Endometrium (tissue), 2 donors: ENCODE measurements at regions not wholly inside any gene's neighbourhood (a gene's known extent, or its start where the extent isn't known, plus 50 kb on each side); places are given as distances from the start of the nearest gene placed in this dataset.
"Not testable (repeated sequence)": the region's sequence is repeated elsewhere in the genome, so short reads cannot be mapped to it uniquely, and the experiment has no call there.

Source experiments
- FAIRE-seq: peaks from 2 replicates; lab custom pipeline; 2012; peaks lifted over from hg19 to GRCh38; lab: Jason Lieb, UNC
- donor health status: control.
- donor health status: control.

DNA sequence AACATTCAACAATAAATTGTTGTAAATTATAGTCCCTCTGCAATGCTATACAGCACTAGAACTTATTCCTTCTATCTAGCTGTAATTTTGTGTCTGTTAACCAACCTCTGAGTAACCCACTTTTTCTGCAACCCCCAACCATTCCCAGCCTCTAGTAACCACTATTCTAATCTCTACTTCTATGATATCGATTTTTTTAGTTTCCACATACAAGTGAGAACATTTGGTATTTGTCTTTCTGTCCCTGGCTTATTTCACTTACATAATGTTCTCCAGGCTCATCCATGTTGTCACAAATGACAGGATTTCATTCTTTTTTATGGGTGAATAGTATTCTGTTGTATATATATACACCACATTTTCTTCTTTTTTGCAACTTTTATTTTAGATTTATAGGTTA lies 147.6 kb downstream of the MAIP1 start:
- no peak for FAIRE-seq

DNA sequence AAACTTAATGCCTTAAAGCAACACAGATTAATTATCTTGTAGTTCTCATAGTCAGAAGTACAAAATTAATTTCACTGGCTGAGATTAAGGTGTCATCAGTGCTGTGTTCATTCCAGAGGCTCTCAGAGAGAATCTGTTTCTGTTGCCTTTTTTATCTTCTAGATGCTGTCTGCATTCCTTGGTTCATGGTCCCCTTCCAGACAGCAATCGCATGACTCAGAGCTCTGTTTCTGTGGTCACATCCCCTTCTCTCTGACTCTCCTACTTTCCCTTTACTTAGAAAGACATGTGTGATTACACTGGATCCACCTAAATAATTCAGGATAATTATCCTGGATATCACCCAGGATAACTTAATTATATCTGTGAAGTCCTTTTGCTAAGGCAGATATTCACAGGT lies 148.6 kb downstream of the MAIP1 start:
- FAIRE-seq = no peak

DNA sequence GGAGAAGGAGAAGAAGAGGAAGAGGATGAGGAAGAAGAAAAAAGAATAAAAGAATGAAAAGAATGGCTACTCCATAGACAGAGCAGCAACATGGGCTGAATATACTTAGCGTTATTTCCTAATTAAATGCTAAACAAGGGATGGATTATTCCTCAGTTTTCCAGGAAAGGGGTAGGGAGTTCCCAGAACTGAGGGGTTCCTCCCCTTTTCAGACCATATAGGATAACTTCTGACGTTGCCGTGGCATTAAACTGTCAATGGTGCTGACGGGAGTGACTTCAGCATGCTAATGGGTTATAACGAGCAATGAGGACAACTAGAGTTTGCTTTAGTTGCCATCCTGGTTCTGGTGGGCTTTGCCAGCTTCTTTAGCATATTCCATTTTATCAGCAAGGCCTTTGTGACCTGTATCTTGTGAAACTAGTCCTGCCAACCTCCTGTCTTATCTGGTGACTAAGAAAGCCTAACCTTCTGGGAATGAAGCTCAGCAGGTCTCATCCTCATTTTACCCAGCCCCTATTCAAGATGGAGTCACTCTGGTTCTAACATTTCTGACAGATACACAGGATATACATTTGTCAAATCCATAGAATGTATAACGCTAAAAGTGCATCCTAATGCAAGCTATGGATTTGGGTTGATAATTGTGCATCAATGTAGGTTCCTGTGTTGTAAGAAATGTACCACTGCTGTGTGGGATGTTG lies 152.3 kb downstream of the MAIP1 start:
- no peak for FAIRE-seq

DNA sequence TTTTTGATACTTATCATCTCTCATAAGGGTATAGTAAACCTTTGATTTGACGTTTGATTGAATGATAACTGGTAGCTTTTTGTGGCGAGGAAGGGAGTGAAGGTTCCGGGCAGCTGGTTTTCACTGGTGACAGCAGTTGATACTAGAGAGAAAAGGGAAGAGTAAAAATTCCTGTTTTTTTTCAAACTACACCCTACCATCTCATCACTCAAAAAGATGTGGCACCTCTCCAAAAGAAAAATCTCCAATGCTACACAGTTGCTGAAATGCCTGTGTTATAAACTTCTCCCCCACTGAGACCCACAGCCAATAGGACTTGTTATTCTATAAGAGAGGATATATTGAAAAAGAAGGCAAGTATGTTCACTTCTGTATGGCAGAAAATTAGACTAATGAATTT lies 154.0 kb downstream of the MAIP1 start:
- FAIRE-seq = no peak

DNA sequence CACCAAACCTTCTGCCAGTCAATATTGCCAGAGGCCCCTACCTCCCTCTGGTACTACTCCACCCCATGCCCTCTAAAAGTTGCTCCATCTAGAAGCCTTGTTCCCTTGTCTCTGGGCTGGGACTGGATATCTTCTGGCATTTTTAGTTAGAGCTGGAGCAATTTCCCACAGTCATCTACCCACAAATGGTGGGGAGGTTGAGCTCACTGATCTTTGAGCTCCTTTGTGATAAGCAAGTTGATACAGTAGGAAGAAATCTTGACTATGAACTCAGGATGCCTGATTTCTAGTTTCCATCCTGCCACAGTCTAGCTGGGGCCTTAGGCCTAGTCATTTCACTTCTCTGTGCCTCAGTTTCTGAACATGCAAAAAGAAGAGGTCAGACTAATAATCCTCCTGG lies 155.0 kb downstream of the MAIP1 start:
- no peak for FAIRE-seq

DNA sequence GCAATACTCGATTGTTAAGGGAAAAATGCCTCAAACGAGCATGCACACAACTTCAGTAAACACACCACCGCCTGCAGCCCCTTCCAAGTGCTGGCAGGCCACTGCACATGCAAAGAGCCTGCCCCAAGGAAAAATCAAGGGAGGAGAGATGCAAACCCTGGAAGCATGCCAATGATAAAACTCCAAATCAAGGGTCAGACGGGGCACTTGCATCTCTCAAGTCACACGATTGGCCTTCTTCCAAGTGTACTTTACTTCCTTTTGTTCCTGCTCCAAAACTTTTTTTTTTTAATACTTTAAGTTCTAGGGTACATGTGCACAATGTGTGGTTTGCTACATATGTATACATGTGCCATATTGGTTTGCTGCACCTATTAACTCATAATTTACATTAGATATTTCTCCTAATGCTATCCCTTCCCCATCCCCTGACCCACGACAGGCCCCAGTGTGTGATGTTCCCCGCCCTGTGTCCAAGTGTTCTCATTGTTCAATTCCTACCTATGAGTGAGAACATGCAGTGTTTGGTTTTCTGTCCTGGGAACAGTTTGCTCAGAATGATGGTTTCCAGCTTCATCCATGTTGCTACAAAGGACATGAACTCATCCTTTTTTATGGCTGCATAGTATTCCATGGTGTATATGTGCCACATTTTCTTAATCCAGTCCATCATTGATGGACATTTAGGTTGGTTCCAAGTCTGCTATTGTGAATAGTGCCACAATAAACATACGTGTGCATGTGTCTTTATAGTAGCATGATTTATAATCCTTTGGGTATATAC lies 157.8 kb downstream of the MAIP1 start:
- not testable (repeated sequence) for FAIRE-seq

DNA sequence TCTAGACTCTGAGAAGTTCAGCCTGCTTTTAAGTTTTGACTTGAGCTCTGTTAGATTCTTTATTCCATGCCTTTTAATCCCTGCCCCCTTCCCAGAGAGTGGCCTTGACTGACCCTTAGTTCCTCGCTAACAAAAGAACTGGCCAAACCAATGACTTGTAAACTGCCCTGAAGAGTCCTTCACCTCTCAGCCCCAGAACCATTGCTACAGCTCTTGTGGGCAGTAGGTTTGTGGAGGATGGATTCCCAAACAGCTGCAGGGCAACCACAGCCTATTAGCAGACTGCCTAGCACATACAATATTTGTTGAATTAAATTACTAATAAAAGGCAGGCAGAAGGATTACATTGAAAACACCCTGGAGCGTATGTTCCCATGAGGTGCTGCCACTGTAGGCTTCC lies 163.9 kb downstream of the MAIP1 start:
- FAIRE-seq = no peak

DNA sequence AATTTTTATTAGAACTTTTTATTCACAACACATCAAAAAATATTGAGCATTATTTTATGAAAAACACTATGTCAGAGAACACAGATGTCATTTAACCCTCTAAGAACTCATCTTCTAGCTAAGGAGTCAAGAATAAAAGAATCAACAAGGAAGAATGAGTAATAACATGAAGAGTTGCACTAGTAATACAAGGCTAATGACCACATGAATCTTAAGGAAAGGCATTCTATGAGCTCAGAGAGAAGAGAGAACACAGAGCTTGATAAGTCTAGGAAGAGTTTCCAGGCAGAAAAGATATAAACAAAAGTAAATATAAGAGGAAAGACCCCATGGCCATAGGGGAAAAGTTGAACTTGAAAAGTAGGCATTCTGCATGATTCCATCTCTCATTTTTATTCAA lies 166.5 kb downstream of the MAIP1 start:
- no peak for FAIRE-seq

DNA sequence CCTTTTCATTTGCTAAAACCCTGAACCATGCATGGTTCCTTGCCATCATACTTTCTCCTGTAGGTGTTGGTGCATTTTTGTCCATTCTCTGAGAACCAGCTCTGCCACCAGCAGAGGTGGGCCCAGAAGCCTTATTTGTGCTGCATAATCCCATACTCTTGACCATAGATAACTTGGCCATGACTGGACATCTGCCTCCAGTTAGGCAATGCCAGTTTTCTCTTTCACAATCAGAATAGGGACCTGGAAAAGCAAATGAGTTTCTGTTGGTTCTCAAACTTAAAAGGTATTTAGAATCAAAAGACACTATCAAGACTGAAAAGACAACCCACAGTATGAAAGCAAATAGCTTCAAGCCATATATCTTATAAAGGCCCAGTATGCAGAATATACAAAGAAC lies 167.3 kb downstream of the MAIP1 start:
- no peak for FAIRE-seq

DNA sequence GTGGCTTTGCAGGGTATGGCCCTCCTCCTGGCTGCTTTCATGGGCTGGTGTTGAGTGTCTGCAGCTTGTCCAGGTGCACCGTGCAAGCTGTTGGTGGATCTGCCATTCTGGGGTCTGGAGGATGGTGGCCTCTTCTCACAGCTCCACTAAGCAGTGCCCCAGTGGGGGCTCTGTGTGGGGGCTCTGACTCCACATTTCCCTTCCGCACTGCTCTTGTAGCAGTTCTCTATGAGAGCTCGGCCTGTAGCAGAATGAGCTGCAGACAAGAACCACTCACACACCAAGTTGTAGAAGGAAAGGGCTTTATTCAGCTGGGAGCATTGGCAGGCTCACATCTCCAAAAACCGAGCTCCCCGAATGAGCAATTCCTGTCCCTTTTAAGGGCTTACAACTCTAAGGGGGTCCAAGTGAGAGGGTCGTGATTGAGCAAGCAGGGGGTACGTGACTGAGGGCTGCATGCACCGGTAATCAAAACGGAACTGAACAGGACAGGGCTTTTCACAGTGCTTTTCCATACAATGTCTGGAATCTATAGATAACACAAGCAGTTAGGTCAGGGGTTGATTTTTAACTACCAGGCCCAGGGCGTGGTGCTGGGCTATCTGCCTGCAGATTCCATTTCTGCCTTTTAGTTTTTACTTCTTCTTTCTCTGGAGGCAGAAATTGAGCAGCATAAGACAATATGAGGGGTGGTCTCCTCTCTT lies 169.4 kb downstream of the MAIP1 start:
- FAIRE-seq = not testable (repeated sequence)

DNA sequence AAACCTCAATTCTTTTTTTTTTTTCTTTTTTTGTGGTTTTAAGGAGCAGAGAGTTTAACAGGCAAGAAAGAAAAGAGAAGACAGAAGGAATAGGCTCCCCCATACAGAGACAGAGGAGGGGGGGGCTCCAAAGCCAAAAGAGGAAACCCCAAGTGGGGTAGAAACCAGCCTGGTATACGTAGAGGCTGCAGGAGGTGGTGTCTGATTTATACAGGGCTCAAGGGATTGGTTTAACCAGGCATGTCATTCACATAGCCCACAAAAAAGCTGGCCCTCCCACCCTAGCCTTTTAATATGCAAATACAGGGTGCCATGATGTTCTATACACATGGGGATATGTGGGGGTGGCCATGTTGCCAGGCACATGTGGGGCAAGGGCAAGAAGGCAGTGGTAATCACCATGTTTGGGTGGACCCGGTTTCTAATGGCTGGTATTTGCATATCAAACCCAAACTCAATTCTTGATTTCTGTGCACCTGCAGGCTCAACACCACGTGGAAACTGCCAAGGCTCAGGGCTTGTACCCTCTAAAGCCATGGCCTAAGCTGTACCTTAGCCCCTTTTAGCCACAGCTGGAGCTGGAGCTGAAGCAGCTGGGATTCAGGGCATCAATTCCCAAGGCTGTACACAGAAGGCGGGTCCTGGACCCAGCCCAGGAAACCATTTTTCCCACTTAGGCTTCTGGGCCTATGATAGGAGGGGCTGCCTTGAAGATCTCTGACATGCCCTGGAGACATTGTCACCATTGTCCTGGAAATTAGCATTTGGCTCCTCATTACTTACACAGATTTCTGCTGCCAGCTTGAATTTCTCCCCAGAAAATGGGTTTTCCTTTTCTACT lies 170.3 kb downstream of the MAIP1 start:
- no peak for FAIRE-seq

DNA sequence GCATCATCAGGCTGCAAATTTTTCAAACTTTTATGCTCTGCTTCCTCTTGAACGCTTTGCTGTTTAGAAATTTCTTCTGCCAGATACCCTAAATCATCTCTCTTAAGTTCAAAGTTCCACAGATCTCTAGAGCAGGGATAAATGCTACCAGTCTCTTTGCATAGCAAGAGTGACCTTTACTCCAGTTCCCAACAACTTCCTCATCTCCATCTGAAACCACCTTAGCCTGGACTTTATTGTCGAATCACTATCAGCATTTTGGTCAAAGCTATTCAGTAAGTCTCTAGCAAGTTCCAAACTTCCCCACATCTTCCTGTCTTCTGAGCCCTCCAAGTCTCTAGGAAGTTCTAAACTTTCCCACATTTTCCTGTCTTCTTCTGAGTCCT lies 170.9 kb downstream of the MAIP1 start:
- FAIRE-seq = not testable (repeated sequence)

DNA sequence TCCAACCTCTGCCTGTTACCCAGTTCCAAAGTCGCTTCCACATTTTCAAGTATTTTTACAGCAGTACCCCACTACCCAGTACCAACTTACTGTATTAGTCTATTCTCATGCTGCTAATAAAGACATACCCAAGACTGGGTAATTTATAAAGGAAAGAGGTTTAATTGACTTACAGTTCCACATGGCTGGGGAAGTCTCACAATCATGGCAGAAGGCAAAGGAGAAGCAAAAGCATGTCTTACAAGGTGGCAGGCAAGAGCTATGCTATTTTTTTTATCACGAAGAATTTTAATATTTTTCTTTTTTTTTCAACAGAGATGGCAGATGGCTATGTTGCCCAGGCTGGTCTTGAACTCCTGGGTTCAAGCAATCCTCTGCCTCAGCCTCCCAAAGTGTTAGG lies 171.3 kb downstream of the MAIP1 start:
- not testable (repeated sequence) for FAIRE-seq

DNA sequence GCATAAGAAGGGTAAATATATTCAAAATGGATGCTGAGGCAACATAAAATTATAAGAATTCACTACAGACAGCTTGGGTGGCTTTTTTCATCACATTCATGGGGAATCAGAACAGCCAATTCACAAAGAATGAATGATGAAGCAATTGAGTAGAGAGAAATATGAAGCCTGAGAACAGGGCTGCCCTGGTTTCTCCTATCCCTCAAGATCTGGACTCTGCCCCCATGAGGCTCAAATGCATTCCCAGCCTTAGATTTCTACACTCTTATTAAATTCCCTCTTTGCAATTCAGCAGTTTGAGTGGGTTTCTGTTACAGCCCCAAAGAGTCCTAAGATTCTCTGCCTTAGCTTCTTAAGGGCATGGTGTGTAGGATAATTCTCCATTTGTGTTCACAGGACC lies 172.5 kb downstream of the MAIP1 start:
- no peak for FAIRE-seq

DNA sequence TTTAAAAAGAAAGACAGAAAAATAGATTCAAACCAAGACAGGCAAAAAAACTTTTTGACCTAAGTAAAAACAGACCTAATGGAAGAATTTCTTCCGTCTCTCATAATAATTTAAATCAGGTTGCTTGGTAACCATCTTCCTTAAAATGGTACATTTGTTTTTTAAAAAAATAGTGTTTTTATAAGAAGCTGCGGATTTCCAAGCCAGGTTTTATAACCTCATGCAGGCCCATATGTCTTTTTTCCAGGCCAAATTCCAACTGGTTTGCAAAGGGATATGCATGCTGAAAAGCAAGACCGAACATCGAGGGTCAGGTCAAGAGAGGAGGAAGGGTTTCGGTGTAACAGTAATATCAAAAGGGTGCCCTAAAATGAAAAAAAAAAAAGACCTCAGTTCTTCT lies 172.9 kb downstream of the MAIP1 start:
- no peak for FAIRE-seq

DNA sequence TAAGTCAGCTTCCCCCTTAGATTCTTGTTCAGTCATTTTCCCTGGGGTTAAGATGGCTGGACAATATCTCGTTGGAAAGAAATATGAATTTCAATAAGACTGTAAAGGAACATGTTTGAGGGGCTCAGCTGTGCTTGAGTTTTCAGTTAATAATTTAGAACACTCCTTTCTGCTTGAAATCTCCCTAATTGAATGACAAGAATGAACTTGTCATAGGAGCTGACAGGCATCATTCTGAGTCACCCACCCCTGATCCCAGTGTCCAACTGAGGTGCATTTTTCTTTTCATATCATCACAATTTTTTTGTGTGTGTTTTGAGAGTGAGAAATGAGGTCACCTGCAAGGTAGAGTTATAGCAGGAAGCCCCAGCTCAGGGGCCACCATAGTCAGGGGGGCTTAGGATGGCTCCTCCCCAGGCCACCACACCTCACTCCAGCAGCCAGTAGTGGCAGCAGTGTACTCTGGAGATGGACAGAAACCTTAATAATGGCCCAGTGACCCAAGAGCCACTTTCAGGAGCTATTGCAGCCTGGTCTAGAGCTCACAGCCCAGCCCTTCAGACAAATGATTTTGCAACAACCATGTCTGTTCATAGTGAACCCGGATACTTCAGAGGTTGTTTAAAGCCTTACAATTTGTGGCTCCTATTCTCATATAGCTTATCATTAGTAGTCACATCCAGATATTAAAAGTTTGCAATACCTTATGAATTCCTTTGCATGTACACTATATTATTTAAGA lies 174.5 kb downstream of the MAIP1 start:
- no peak for FAIRE-seq

DNA sequence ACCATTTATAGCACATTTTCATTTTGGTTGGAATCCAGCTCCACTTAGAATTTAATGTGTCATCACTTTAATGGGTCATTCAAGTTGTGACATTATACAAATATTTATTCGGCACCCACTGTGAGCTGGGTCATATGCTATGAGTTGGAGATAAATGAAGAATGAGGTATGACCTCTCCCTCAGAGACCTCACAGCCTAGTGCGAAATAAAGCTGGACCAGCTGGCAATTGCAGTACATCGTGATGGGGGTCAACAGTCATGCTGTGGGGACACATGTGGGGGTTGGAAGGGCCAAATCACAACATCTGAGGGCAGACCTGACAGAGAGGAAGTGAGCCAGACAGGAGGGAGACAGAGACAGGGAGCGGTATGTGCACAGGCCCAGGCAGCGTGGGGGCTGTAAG lies 175.4 kb downstream of the MAIP1 start:
- no peak for FAIRE-seq

DNA sequence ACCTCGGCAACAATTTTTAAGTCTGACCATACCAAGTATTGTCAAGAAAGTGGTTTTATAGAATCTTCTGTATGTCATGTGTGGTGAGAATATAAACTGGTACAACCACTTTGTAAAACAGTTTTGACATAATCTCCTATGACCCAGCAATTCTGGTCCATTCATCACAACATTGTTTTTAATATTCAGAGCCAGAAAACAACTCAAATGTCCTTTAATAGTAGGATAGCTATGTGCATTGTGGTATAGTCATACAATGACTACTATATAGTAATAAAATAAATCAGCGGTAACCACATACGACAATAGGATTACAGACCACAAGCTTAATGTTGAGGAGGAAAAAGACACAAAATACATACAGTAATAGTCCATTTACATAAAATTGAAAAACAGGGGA lies 175.2 kb upstream of the SPATS2L start:
- FAIRE-seq = no peak

DNA sequence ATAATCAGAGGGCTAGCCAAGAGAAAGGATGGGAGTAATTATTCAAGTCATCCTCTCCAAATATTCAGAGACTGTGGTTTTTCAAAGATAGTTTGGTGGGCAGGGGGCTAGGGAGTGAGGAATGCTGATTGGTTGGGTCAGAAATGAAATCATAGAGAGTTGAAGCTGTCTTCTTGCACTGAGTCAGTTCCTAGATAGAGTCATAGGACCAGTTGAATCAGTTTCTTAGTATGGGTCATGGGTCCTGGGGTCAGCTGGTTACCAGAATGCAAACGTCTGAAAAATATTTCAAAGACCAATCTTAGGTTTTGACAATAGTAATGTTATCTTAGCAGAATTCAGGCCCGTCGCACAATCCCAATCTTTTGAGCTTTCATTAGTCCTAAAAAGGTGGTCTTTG lies 171.4 kb upstream of the SPATS2L start:
- no peak for FAIRE-seq

DNA sequence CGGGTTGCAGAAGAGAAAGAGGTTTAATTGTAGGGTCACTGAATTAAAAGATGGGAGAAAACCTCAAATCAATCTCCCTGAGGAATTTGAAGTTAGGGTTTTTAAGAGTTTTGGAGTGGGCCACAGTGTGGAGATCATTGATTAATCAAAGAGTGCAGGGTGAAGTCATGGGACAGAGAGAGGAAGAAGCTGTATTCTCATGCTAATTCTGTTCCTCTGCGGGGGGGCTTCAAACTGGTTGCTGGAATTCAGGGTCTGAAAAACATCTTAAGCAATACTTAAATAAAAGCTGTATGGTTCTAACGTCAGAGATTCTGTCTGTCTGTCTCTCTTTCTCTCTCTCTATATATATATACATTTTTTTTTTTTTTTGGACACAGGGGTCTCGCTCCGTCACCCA lies 169.8 kb upstream of the SPATS2L start:
- no peak for FAIRE-seq

DNA sequence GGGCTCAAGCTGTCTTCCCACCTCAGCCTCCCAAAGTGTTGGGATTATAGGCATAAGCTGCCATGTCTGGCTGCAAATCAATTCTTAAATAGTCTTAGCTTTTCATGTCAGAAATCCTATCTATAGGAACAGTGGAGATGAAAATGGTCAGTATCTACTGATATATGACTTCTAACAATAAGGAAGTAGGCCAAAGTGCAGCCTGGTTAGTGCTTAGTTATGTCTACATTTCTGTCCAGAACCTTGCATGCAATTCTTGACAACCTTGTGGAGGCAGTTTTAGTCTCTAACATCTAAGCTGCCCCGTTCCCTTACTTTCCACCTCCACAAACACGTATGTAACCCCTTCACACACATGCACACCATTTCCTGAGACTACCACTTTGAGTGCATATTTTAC lies 169.2 kb upstream of the SPATS2L start:
- FAIRE-seq = no peak

DNA sequence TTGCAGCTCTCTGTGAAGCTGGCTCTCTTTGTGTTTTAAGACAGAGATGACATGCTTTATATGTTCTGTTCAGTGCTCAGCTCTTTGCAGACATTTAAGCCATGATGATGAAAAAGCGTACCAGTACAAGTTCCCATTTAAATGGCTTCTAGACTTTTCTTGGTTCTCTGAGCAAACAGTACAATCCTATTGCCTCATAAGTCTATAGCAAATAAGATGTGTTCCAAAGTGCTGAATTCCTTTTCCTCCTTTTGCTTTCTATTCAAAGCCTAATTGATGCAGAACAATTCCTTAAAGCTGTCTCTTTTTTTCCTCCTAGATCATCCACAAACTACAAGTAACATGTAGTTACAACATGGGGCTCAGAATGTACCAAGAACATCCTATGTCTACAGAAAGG lies 168.8 kb upstream of the SPATS2L start:
- FAIRE-seq = no peak
